ENCODE measurements at regions not wholly inside any gene's neighbourhood (a gene's known extent, or its start where the extent isn't known, plus 50 kb on each side); places are given as distances from the start of the nearest gene placed in this dataset.

- H3K79me2 ChIP-seq (ENCODE audit: low read depth): no peaks in the 10 kb centered on the region
- no peaks in the 10 kb centered on the region for H3K9me3 ChIP-seq (ENCODE audit: low read depth)
- TF ChIP-seq CTCF (IDR thresholded peaks at IDR 0.05) (no peak), EZH2phosphoT487 (IDR thresholded peaks at IDR 0.05) (no peak)
- peaks cover 5% of the 10 kb centered on the region for H3K4me1 ChIP-seq
- no peak for DNase-seq (ENCODE audit: low spot score)
- Mint-ChIP-seq H3K4me3 (no peak overlapping the region), H3K36me3 (no peaks in the 10 kb centered on the region), H3K27me3 (ENCODE audit: insufficient read depth, low read depth) (peaks cover 3% of the 10 kb centered on the region), H3K27ac (peak overlapping the region; percentile 42), H3K4me1 (peaks cover 10% of the 10 kb centered on the region), H3K9me3 (peaks cover 11% of the 10 kb centered on the region)
- H4K20me1 ChIP-seq (ENCODE audit: low read depth): no peaks in the 10 kb centered on the region
- no peak overlapping the region for H2AFZ ChIP-seq (replicated peaks)
- H3K9ac ChIP-seq: no peak overlapping the region
- no peaks in the 10 kb centered on the region for H3K27me3 ChIP-seq
- no peaks in the 10 kb centered on the region for H3K36me3 ChIP-seq
- H3K4me3 ChIP-seq: no peak overlapping the region
- H3K4me2 ChIP-seq: no peak overlapping the region
- H3K27ac ChIP-seq: no peak overlapping the region
- no peaks in the 10 kb centered on the region for H3F3A ChIP-seq (ENCODE audit: low read depth)
Observed at GRCh38 chr11:70769521-70769920, 371.2 kb downstream of the CTTN start.

- TF ChIP-seq EZH2 (IDR thresholded peaks at IDR 0.05) (no peak), EZH2phosphoT487 (IDR thresholded peaks at IDR 0.05) (no peak), CTCF (IDR thresholded peaks at IDR 0.05) (no peak)
- peak; percentile 20 for DNase-seq (ENCODE audit: low spot score)
- H3K27ac Mint-ChIP-seq: no peak overlapping the region
- Histone ChIP-seq H3K9me3 (ENCODE audit: low read depth) (no peaks in the 10 kb centered on the region), H2AFZ (replicated peaks) (no peak overlapping the region), H3K4me3 (no peak overlapping the region), H4K20me1 (ENCODE audit: low read depth) (no peaks in the 10 kb centered on the region), H3K36me3 (no peaks in the 10 kb centered on the region), H3F3A (ENCODE audit: low read depth) (no peaks in the 10 kb centered on the region), H3K79me2 (ENCODE audit: low read depth) (no peaks in the 10 kb centered on the region), H3K9ac (no peak overlapping the region), H3K27ac (no peak overlapping the region), H3K27me3 (no peaks in the 10 kb centered on the region), H3K4me2 (no peak overlapping the region), H3K4me1 (peaks cover 5% of the 10 kb centered on the region)
- H3K9me3 Mint-ChIP-seq: peaks cover 11% of the 10 kb centered on the region
- H3K36me3 Mint-ChIP-seq: no peaks in the 10 kb centered on the region
- peaks cover 10% of the 10 kb centered on the region for H3K4me1 Mint-ChIP-seq
- H3K27me3 Mint-ChIP-seq (ENCODE audit: insufficient read depth, low read depth): peaks cover 3% of the 10 kb centered on the region
- H3K4me3 Mint-ChIP-seq: no peak overlapping the region
Observed at GRCh38 chr11:70771099-70771885, 373.0 kb downstream of the CTTN start.

- Histone ChIP-seq H3F3A (ENCODE audit: low read depth) (no peaks in the 10 kb centered on the region), H4K20me1 (ENCODE audit: low read depth) (no peaks in the 10 kb centered on the region), H3K4me2 (no peak overlapping the region), H3K27ac (no peak overlapping the region), H3K9me3 (ENCODE audit: low read depth) (no peaks in the 10 kb centered on the region), H3K79me2 (ENCODE audit: low read depth) (no peaks in the 10 kb centered on the region), H3K4me1 (peaks cover 5% of the 10 kb centered on the region), H2AFZ (replicated peaks) (no peak overlapping the region), H3K27me3 (no peaks in the 10 kb centered on the region), H3K9ac (no peak overlapping the region), H3K36me3 (no peaks in the 10 kb centered on the region), H3K4me3 (no peak overlapping the region)
- Mint-ChIP-seq H3K27me3 (ENCODE audit: insufficient read depth, low read depth) (peaks cover 3% of the 10 kb centered on the region), H3K36me3 (no peaks in the 10 kb centered on the region), H3K9me3 (peaks cover 11% of the 10 kb centered on the region), H3K4me1 (peaks cover 10% of the 10 kb centered on the region), H3K4me3 (no peak overlapping the region), H3K27ac (no peak overlapping the region)
- peak; percentile 45 for DNase-seq (ENCODE audit: low spot score)
- TF ChIP-seq EZH2phosphoT487 (IDR thresholded peaks at IDR 0.05): no peak
- no peak for TF ChIP-seq EZH2 (IDR thresholded peaks at IDR 0.05)
- TF ChIP-seq CTCF (IDR thresholded peaks at IDR 0.05): no peak
Observed at GRCh38 chr11:70772950-70773349, 374.6 kb downstream of the CTTN start.

All from neural progenitor cell (in vitro differentiated cells).